ENCODE measurements at regions not wholly inside any gene's neighbourhood (a gene's known extent, or its start where the extent isn't known, plus 50 kb on each side); places are given as distances from the start of the nearest gene placed in this dataset.

- Histone ChIP-seq H3K4me3 (ENCODE audit: insufficient read depth, low read depth, low read length) (no peak overlapping the region), H2BK120ac (ENCODE audit: low read depth, low read length) (no peak overlapping the region), H3K23ac (ENCODE audit: low read depth, low read length) (no peak overlapping the region), H3K36me3 (ENCODE audit: control insufficient read depth, insufficient read depth, low read length) (no peaks in the 10 kb centered on the region), H2BK5ac (ENCODE audit: low read depth, low read length, poor library complexity, severe bottlenecking) (no peak overlapping the region), H3K27me3 (ENCODE audit: control insufficient read depth, insufficient read depth, low read length) (peaks cover 2% of the 10 kb centered on the region; the same call in 1 of the 2 replicates), H3K4me2 (ENCODE audit: low read depth, low read length) (no peak overlapping the region), H3K9me3 (ENCODE audit: control insufficient read depth, insufficient read depth, low read length) (no peaks in the 10 kb centered on the region), H3K9me1 (ENCODE audit: insufficient read depth, low read length) (no peaks in the 10 kb centered on the region), H3K9ac (ENCODE audit: low read depth, low read length) (no peak overlapping the region), H4K91ac (ENCODE audit: insufficient read depth, low read depth, low read length) (no peak overlapping the region), H3K18ac (ENCODE audit: low read depth, low read length) (no peak overlapping the region), H3K79me1 (ENCODE audit: low read depth in 1 of 2, low read length in 2 of 2) (no peaks in the 10 kb centered on the region), H3K4ac (ENCODE audit: low read depth, low read length) (no peak overlapping the region), H2AK5ac (ENCODE audit: low read depth, low read length) (no peak overlapping the region), H3K56ac (ENCODE audit: extremely low read depth, insufficient read depth, low read length) (no peak overlapping the region), H4K8ac (ENCODE audit: low read depth in 2 of 2, low read length in 2 of 2) (no peak overlapping the region), H4K5ac (ENCODE audit: low read depth, low read length) (no peak overlapping the region), H3K27ac (ENCODE audit: insufficient read depth, low read length) (no peak overlapping the region), H2BK15ac (ENCODE audit: low read depth, low read length) (no peak overlapping the region), H2BK20ac (ENCODE audit: low read depth, low read length) (no peak overlapping the region), H3K14ac (replicated peaks; ENCODE audit: low read depth, low read length) (no peak overlapping the region), H2AFZ (replicated peaks; ENCODE audit: low read length, poor library complexity) (no peak overlapping the region), H3K4me1 (ENCODE audit: control insufficient read depth, insufficient read depth, low read length) (no peaks in the 10 kb centered on the region), H2AK9ac (replicated peaks; ENCODE audit: low read depth, low read length, poor library complexity) (no peak overlapping the region), H4K20me1 (ENCODE audit: insufficient read depth, low read length) (no peaks in the 10 kb centered on the region)
- in situ Hi-C loops (cut with MboI; ENCODE audit: low sequenced_read_pairs), result no loop called here
- no peak for TF ChIP-seq MAZ (IDR thresholded peaks at IDR 0.05; ENCODE audit: borderline replicate concordance, low read depth, low read length)
- no peak for TF ChIP-seq FOS (IDR thresholded peaks at IDR 0.05; ENCODE audit: low read depth, low read length)
- no peak for TF ChIP-seq NFE2L2 (IDR thresholded peaks at IDR 0.05; ENCODE audit: low read depth, low read length)
- no peak for TF ChIP-seq MAFK (IDR thresholded peaks at IDR 0.05; ENCODE audit: low read depth, low read length)
- TF ChIP-seq RCOR1 (IDR thresholded peaks at IDR 0.05; ENCODE audit: insufficient replicate concordance, low read length), result no peak
- no peak for TF ChIP-seq CEBPB (IDR thresholded peaks at IDR 0.05; ENCODE audit: low read depth, low read length)
- no peak for TF ChIP-seq ELK1 (IDR thresholded peaks at IDR 0.05; ENCODE audit: borderline replicate concordance, low read depth, low read length)
- no peak for TF ChIP-seq SMC3 (IDR thresholded peaks at IDR 0.05; ENCODE audit: low read depth, low read length)
- TF ChIP-seq BHLHE40 (IDR thresholded peaks at IDR 0.05; ENCODE audit: low read depth, low read length), result no peak
- TF ChIP-seq RAD21 (IDR thresholded peaks at IDR 0.05; ENCODE audit: low read length), result no peak
- TF ChIP-seq MXI1 (IDR thresholded peaks at IDR 0.05; ENCODE audit: borderline replicate concordance, low read depth, low read length), result no peak
- TF ChIP-seq, protein P1, sequence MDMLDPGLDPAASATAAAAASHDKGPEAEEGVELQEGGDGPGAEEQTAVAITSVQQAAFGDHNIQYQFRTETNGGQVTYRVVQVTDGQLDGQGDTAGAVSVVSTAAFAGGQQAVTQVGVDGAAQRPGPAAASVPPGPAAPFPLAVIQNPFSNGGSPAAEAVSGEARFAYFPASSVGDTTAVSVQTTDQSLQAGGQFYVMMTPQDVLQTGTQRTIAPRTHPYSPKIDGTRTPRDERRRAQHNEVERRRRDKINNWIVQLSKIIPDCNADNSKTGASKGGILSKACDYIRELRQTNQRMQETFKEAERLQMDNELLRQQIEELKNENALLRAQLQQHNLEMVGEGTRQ (IDR thresholded peaks at IDR 0.05; ENCODE audit: low read depth, low read length), result no peak
- TF ChIP-seq, protein P2, sequence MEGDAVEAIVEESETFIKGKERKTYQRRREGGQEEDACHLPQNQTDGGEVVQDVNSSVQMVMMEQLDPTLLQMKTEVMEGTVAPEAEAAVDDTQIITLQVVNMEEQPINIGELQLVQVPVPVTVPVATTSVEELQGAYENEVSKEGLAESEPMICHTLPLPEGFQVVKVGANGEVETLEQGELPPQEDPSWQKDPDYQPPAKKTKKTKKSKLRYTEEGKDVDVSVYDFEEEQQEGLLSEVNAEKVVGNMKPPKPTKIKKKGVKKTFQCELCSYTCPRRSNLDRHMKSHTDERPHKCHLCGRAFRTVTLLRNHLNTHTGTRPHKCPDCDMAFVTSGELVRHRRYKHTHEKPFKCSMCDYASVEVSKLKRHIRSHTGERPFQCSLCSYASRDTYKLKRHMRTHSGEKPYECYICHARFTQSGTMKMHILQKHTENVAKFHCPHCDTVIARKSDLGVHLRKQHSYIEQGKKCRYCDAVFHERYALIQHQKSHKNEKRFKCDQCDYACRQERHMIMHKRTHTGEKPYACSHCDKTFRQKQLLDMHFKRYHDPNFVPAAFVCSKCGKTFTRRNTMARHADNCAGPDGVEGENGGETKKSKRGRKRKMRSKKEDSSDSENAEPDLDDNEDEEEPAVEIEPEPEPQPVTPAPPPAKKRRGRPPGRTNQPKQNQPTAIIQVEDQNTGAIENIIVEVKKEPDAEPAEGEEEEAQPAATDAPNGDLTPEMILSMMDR (conservative IDR thresholded peaks at IDR 0.05; ENCODE audit: low read depth, low read length), result no peak
- TF ChIP-seq POLR2A (IDR thresholded peaks at IDR 0.05; ENCODE audit: low read depth, low read length), result no peak
- TF ChIP-seq CHD1 (IDR thresholded peaks at IDR 0.05; ENCODE audit: low read depth, low read length), result no peak
- TF ChIP-seq RFX5 (IDR thresholded peaks at IDR 0.05; ENCODE audit: low read depth, low read length), result no peak
- BruUV-seq (replicated peaks), result no TSS peak
- dilution Hi-C loops (cut with HindIII; ENCODE audit: low sequenced_read_pairs, unreplicated experiment), result no loop called here
- ChIA-PET POLR2A (ENCODE audit: unreplicated experiment) (no interaction called here), CTCF (no interaction called here)
- intact Hi-C loops (cut with micrococcal nuclease), result loop anchor here (10.0 kb wide), 1 partner anchor 1347 kb away; no protein-coding TSS in a partner anchor
- DNase-seq (no peak), ATAC-seq (ENCODE audit: low read depth) (no peak)
- WGBS, 2 experiments (ENCODE audit: extremely low coverage in 2 of 2, insufficient read length in 1 of 2), result no CpG with 5 or more reads among the region's 2 CpGs
Observed at GRCh38 chr13:79667771-79668170, 186.8 kb downstream of the NDFIP2 start.

Data from IMR-90 (cell line).